GM19328 (cell line): ENCODE measurements at regions not wholly inside any gene's neighbourhood (a gene's known extent, or its start where the extent isn't known, plus 50 kb on each side); places are given as distances from the start of the nearest gene placed in this dataset.
A peak's percentile ranks its signal among the peaks of the same experiment; 100 is the strongest.
"Not testable (repeated sequence)": the region's sequence is repeated elsewhere in the genome, so short reads cannot be mapped to it uniquely, and the experiment has no call there.

Source experiments
- ATAC-seq: cut with Tn5 transposase; IDR thresholded peaks from one replicate; pipeline ENCODE4 v1.9.1; 2021; ENCODE audit warnings: mild to moderate bottlenecking, moderate library complexity; ENCODE audit not compliant: unreplicated experiment

GRCh38 chr16:21363550-21364223 is 85.6 kb upstream of the CRYM start:
- peak; percentile 43 for ATAC-seq

- not testable (repeated sequence) for ATAC-seq
These were observed 83.6 kb upstream of the CRYM start for GRCh38 chr16:21361612-21362227.

GRCh38 chr16:21361045-21361444 is 83.0 kb upstream of the CRYM start:
- ATAC-seq, result not testable (repeated sequence)

- not testable (repeated sequence) for ATAC-seq
These were observed 81.4 kb upstream of the CRYM start for GRCh38 chr16:21359513-21359912.

- ATAC-seq, result peak; percentile 54
These were observed 80.2 kb upstream of the CRYM start for GRCh38 chr16:21358261-21358795.

GRCh38 chr16:21356308-21356707 is 78.2 kb upstream of the CRYM start:
- ATAC-seq, result not testable (repeated sequence)

GRCh38 chr16:21351433-21351832 is 73.3 kb upstream of the CRYM start:
- ATAC-seq, result not testable (repeated sequence)

GRCh38 chr16:21350851-21351250 is 72.8 kb upstream of the CRYM start:
- not testable (repeated sequence) for ATAC-seq

GRCh38 chr16:21349336-21349735 is 71.2 kb upstream of the CRYM start:
- ATAC-seq, result not testable (repeated sequence)

GRCh38 chr16:21348815-21349214 is 70.7 kb upstream of the CRYM start:
- not testable (repeated sequence) for ATAC-seq

GRCh38 chr16:21347538-21347937 is 69.4 kb upstream of the CRYM start:
- ATAC-seq, result not testable (repeated sequence)

- not testable (repeated sequence) for ATAC-seq
These were observed 68.8 kb upstream of the CRYM start for GRCh38 chr16:21346756-21347491.

- not testable (repeated sequence) for ATAC-seq
These were observed 66.3 kb upstream of the CRYM start for GRCh38 chr16:21344361-21344912.

- no peak for ATAC-seq
These were observed 63.0 kb upstream of the CRYM start for GRCh38 chr16:21341101-21341500.

GRCh38 chr16:21339941-21340340 is 61.9 kb upstream of the CRYM start:
- ATAC-seq, result no peak

- ATAC-seq, result no peak
These were observed 61.2 kb upstream of the CRYM start for GRCh38 chr16:21339269-21339641.

GRCh38 chr16:21338537-21339268 is 60.6 kb upstream of the CRYM start:
- no peak for ATAC-seq

- ATAC-seq, result no peak
These were observed 58.1 kb upstream of the CRYM start for GRCh38 chr16:21336231-21336630.

- ATAC-seq, result not testable (repeated sequence)
These were observed 56.4 kb upstream of the CRYM start for GRCh38 chr16:21334188-21335146.
